Endodermal cell (in vitro differentiated cells): ENCODE measurements at regions not wholly inside any gene's neighbourhood (a gene's known extent, or its start where the extent isn't known, plus 50 kb on each side); places are given as distances from the start of the nearest gene placed in this dataset.

Experiments
- DNase-seq: peaks from one replicate; pipeline ENCODE4 v3.0.0-alpha.2; 2017
- H3K27ac ChIP-seq: 2 replicates; pipeline ENCODE4 v1.5.1; 2013; ENCODE audit warnings: mild to moderate bottlenecking, low read depth, low read length, moderate library complexity
- H3K27me3 ChIP-seq: 2 replicates; pipeline ENCODE4 v1.6.1; 2013; ENCODE audit warnings: mild to moderate bottlenecking, low read length, moderate library complexity; ENCODE audit not compliant: insufficient read depth, control insufficient read depth, poor library complexity, severe bottlenecking
- H3K36me3 ChIP-seq: 2 replicates; pipeline ENCODE4 v1.7.0; 2013; ENCODE audit warnings: mild to moderate bottlenecking, low read length, moderate library complexity; ENCODE audit not compliant: control insufficient read depth, insufficient read depth
- H3K4me1 ChIP-seq: one replicate; pipeline ENCODE4 v1.7.0; 2013; ENCODE audit warnings: low read length; ENCODE audit not compliant: control insufficient read depth, insufficient read depth
- H3K4me3 ChIP-seq: 2 replicates; pipeline ENCODE4 v1.5.1; 2013; ENCODE audit warnings: mild to moderate bottlenecking, low read length, moderate library complexity
- H3K9ac ChIP-seq: 2 replicates; pipeline ENCODE4 v1.6.1; 2013; ENCODE audit warnings: mild to moderate bottlenecking, low read length, moderate library complexity; ENCODE audit not compliant: poor library complexity, severe bottlenecking; ENCODE audit errors: extremely low read depth
- H3K9me3 ChIP-seq: 2 replicates; pipeline ENCODE4 v1.6.1; 2013; ENCODE audit warnings: mild to moderate bottlenecking, low read length, moderate library complexity; ENCODE audit not compliant: control insufficient read depth
- H3K27ac Mint-ChIP-seq: 2 replicates; pipeline ENCODE4 v1.8.0; 2020; ENCODE audit warnings: mixed read lengths
- H3K27me3 Mint-ChIP-seq: 2 replicates; pipeline ENCODE4 v1.8.0; 2021; ENCODE audit warnings: mild to moderate bottlenecking, mixed read lengths; ENCODE audit not compliant: insufficient read depth
- H3K36me3 Mint-ChIP-seq: 2 replicates; pipeline ENCODE4 v1.8.0; 2020; ENCODE audit warnings: low read depth, mixed read lengths
- H3K4me1 Mint-ChIP-seq: 2 replicates; pipeline ENCODE4 v1.8.0; 2020; ENCODE audit warnings: mixed read lengths
- H3K4me3 Mint-ChIP-seq: 2 replicates; pipeline ENCODE4 v1.8.0; 2020; ENCODE audit warnings: mild to moderate bottlenecking, moderate library complexity, mixed read lengths
- H3K9me3 Mint-ChIP-seq: 2 replicates; pipeline ENCODE4 v1.8.0; 2020; ENCODE audit warnings: mild to moderate bottlenecking, mixed read lengths
- WGBS, 2 experiments: methylation state at CpG; one replicate each; pipeline versions ENCODE4 v1.1.5 to v1.1.7; 2013; ENCODE audit warnings: missing lambda C conversion rate in 2 of 2, mixed read lengths in 1 of 2; ENCODE audit not compliant: insufficient coverage in 1 of 2, insufficient read length in 1 of 2; 5-methylcytosine and 5-hydroxymethylcytosine counted together
- TF ChIP-seq, protein P1 (sequence below): fragments of 200-600 bp; sonication (generic); conservative IDR thresholded peaks from 2 replicates; pipeline ENCODE4 v1.5.0; 2021; ENCODE audit warnings: antibody characterized with exemption, mild to moderate bottlenecking

DNA sequence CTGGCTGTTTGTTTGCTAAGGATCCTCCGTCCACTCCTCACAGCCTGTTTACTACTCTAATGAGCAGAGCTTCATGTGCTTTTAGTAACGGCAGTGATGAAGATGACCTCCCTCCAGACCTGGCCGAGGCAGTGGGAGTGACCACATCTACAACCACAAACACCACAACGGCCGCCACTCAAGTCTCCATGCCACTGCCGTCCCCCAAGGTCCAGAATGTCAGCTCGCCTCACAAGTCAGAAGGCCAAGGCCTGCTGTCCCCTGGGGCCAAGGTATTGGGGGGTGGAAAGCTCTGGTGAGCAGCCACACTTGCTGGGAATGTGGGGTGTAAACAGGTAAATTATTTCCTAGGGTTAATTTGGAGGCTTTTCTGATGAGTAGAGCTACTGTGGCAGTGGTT is 926.4 kb downstream of the IPMK start:
- no peak overlapping the region for H3K4me3 ChIP-seq
- TF ChIP-seq, protein P1, sequence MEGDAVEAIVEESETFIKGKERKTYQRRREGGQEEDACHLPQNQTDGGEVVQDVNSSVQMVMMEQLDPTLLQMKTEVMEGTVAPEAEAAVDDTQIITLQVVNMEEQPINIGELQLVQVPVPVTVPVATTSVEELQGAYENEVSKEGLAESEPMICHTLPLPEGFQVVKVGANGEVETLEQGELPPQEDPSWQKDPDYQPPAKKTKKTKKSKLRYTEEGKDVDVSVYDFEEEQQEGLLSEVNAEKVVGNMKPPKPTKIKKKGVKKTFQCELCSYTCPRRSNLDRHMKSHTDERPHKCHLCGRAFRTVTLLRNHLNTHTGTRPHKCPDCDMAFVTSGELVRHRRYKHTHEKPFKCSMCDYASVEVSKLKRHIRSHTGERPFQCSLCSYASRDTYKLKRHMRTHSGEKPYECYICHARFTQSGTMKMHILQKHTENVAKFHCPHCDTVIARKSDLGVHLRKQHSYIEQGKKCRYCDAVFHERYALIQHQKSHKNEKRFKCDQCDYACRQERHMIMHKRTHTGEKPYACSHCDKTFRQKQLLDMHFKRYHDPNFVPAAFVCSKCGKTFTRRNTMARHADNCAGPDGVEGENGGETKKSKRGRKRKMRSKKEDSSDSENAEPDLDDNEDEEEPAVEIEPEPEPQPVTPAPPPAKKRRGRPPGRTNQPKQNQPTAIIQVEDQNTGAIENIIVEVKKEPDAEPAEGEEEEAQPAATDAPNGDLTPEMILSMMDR = no peak
- Mint-ChIP-seq H3K36me3 (peaks cover 7% of the 10 kb centered on the region), H3K27ac (no peak overlapping the region), H3K27me3 (peaks cover 2% of the 10 kb centered on the region), H3K4me1 (no peaks in the 10 kb centered on the region), H3K4me3 (no peak overlapping the region), H3K9me3 (peaks cover 50% of the 10 kb centered on the region)
- H3K36me3 ChIP-seq = no peaks in the 10 kb centered on the region
- WGBS, 2 experiments = 95% methylated on average over 7 of the region's 7 CpGs; no CpG with 5 or more reads in 1 of the 2 experiments
- H3K27me3 ChIP-seq = no peaks in the 10 kb centered on the region
- no peaks in the 10 kb centered on the region for H3K4me1 ChIP-seq
- H3K9me3 ChIP-seq = peaks cover 44% of the 10 kb centered on the region
- H3K9ac ChIP-seq = no peak overlapping the region
- no peak for DNase-seq
- no peak overlapping the region for H3K27ac ChIP-seq

- Histone ChIP-seq H3K36me3 (no peaks in the 10 kb centered on the region), H3K9ac (no peak overlapping the region), H3K4me1 (no peaks in the 10 kb centered on the region), H3K4me3 (no peak overlapping the region), H3K9me3 (peaks cover 34% of the 10 kb centered on the region), H3K27me3 (no peaks in the 10 kb centered on the region), H3K27ac (no peak overlapping the region)
- no peak overlapping the region for H3K4me3 Mint-ChIP-seq
- H3K27ac Mint-ChIP-seq = no peak overlapping the region
- peaks cover 36% of the 10 kb centered on the region for H3K9me3 Mint-ChIP-seq
- 53% methylated on average over 4 of the region's 4 CpGs; no CpG with 5 or more reads in 1 of the 2 experiments for WGBS, 2 experiments
- no peaks in the 10 kb centered on the region for H3K4me1 Mint-ChIP-seq
- peaks cover 4% of the 10 kb centered on the region for H3K27me3 Mint-ChIP-seq
- TF ChIP-seq, protein P1 = peak; percentile 89
- no peak for DNase-seq
- peaks cover 4% of the 10 kb centered on the region for H3K36me3 Mint-ChIP-seq
These were observed 928.7 kb downstream of the IPMK start for GRCh38 chr10:57338823-57339558.

- Mint-ChIP-seq H3K27ac (no peak overlapping the region), H3K4me1 (no peaks in the 10 kb centered on the region), H3K36me3 (no peaks in the 10 kb centered on the region), H3K9me3 (peaks cover 15% of the 10 kb centered on the region), H3K27me3 (peaks cover 4% of the 10 kb centered on the region), H3K4me3 (no peak overlapping the region)
- DNase-seq = no peak
- WGBS, 2 experiments = 94 to 100% methylated on average over 5 to 14 of the region's 14 CpGs
- no peak overlapping the region for H3K9ac ChIP-seq
- TF ChIP-seq, protein P1 = no peak
- H3K4me3 ChIP-seq = no peak overlapping the region
- H3K9me3 ChIP-seq = peaks cover 12% of the 10 kb centered on the region
- no peaks in the 10 kb centered on the region for H3K4me1 ChIP-seq
- no peaks in the 10 kb centered on the region for H3K27me3 ChIP-seq
- H3K27ac ChIP-seq = no peak overlapping the region
- H3K36me3 ChIP-seq = no peaks in the 10 kb centered on the region
These were observed 930.8 kb downstream of the IPMK start for GRCh38 chr10:57336865-57337264.
